ENCODE measurements at regions not wholly inside any gene's neighbourhood (a gene's known extent, or its start where the extent isn't known, plus 50 kb on each side); places are given as distances from the start of the nearest gene placed in this dataset.

GRCh38 chr11:71102251-71102995, 150.0 kb downstream of the SHANK2 start:
- intact Hi-C loops (cut with DNase I), result no loop called here
- H3K9me3 ChIP-seq, result no peaks in the 10 kb centered on the region
- H3K4me3 ChIP-seq, result no peak overlapping the region
- H3K36me3 ChIP-seq, result no peaks in the 10 kb centered on the region
- DNase-seq (ENCODE audit: low spot score), result no peak
- TF ChIP-seq, protein P1, sequence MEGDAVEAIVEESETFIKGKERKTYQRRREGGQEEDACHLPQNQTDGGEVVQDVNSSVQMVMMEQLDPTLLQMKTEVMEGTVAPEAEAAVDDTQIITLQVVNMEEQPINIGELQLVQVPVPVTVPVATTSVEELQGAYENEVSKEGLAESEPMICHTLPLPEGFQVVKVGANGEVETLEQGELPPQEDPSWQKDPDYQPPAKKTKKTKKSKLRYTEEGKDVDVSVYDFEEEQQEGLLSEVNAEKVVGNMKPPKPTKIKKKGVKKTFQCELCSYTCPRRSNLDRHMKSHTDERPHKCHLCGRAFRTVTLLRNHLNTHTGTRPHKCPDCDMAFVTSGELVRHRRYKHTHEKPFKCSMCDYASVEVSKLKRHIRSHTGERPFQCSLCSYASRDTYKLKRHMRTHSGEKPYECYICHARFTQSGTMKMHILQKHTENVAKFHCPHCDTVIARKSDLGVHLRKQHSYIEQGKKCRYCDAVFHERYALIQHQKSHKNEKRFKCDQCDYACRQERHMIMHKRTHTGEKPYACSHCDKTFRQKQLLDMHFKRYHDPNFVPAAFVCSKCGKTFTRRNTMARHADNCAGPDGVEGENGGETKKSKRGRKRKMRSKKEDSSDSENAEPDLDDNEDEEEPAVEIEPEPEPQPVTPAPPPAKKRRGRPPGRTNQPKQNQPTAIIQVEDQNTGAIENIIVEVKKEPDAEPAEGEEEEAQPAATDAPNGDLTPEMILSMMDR (IDR thresholded peaks at IDR 0.05), result no peak
- no peak for TF ChIP-seq POLR2A (IDR thresholded peaks at IDR 0.05)
- no peaks in the 10 kb centered on the region for H3K4me1 ChIP-seq (replicated peaks)
- no peaks in the 10 kb centered on the region for H3K27me3 ChIP-seq (replicated peaks; ENCODE audit: insufficient read depth)
- H3K27ac ChIP-seq, result peak overlapping the region; percentile 80 to 83
- 84% methylated on average over 14 of the region's 14 CpGs for WGBS

- WGBS, result 73% methylated on average over 17 of the region's 17 CpGs
- Histone ChIP-seq H3K4me3 (no peak overlapping the region), H3K9me3 (no peaks in the 10 kb centered on the region), H3K36me3 (no peaks in the 10 kb centered on the region), H3K27ac (no peak overlapping the region), H3K4me1 (replicated peaks) (no peaks in the 10 kb centered on the region), H3K27me3 (replicated peaks; ENCODE audit: insufficient read depth) (no peaks in the 10 kb centered on the region)
- TF ChIP-seq, protein P1 (IDR thresholded peaks at IDR 0.05), result no peak
- TF ChIP-seq POLR2AphosphoS5 (IDR thresholded peaks at IDR 0.05), result no peak
- TF ChIP-seq POLR2A (IDR thresholded peaks at IDR 0.05), result no peak
- no peak for DNase-seq (ENCODE audit: low spot score)
- intact Hi-C loops (cut with DNase I), result no loop called here
Measured at GRCh38 chr11:71101606-71102005, 150.8 kb downstream of the SHANK2 start.

- TF ChIP-seq, protein P1 (IDR thresholded peaks at IDR 0.05), result no peak
- no peak for TF ChIP-seq POLR2AphosphoS5 (IDR thresholded peaks at IDR 0.05)
- TF ChIP-seq POLR2A (IDR thresholded peaks at IDR 0.05), result no peak
- Histone ChIP-seq H3K27ac (no peak overlapping the region), H3K4me3 (no peak overlapping the region), H3K36me3 (no peaks in the 10 kb centered on the region), H3K9me3 (no peaks in the 10 kb centered on the region), H3K27me3 (replicated peaks; ENCODE audit: insufficient read depth) (no peaks in the 10 kb centered on the region), H3K4me1 (replicated peaks) (no peaks in the 10 kb centered on the region)
- DNase-seq (ENCODE audit: low spot score), result no peak
- intact Hi-C loops (cut with DNase I), result no loop called here
- 85% methylated on average over 7 of the region's 7 CpGs for WGBS
Measured at GRCh38 chr11:71101046-71101445, 151.3 kb downstream of the SHANK2 start.

DNA sequence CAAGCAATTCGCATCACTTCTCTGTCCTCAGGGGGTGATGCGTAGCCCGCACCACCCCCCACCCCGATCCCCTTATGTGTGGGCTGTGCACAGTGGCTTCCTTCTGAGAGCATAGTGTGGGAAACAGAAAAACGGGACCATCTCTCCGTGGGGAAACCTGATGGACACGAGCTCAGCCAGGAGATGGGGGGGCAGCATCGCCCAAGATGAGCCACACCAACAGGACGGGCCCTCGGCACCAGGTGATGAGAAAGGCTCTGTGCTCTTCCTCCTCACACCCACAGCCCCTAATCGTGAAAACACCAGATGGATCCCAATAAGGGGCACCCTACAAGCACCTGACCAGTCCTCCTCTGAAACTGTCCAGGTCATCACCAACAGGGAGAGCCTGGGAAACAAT, 153.6 kb downstream of the SHANK2 start:
- Histone ChIP-seq H3K4me1 (replicated peaks) (no peaks in the 10 kb centered on the region), H3K9me3 (no peaks in the 10 kb centered on the region), H3K27ac (no peak overlapping the region), H3K27me3 (replicated peaks; ENCODE audit: insufficient read depth) (no peaks in the 10 kb centered on the region), H3K36me3 (no peaks in the 10 kb centered on the region), H3K4me3 (no peak overlapping the region)
- intact Hi-C loops (cut with DNase I), result no loop called here
- TF ChIP-seq POLR2A (IDR thresholded peaks at IDR 0.05) (no peak), POLR2AphosphoS5 (IDR thresholded peaks at IDR 0.05) (no peak)
- TF ChIP-seq, protein P1 (IDR thresholded peaks at IDR 0.05), result no peak
- no peak for DNase-seq (ENCODE audit: low spot score)
- whole genome bisulfite sequencing, result 85% methylated on average over 11 of the region's 11 CpGs
